ENCODE measurements at regions not wholly inside any gene's neighbourhood (a gene's known extent, or its start where the extent isn't known, plus 50 kb on each side); places are given as distances from the start of the nearest gene placed in this dataset.

DNA sequence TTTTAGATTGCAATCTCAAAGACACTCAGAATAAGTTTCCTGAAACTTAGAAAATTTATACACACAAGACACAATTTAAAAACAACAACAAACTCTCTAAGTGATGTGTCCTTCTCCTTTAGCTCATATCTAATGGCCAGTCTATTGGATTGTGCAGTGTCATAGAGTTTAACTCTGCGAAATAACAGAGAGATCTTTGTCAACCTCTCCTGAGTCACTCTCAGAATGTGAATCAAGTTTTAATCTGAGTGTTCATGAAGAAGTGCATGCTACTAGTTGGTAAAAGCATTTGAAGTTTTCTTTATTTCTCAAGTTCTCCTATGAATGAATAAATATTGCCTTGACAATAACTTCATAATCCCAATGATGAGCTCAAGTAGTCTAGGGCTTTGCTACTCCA, 284.5 kb upstream of the DNAJC19 start:
- TF ChIP-seq, protein P1, sequence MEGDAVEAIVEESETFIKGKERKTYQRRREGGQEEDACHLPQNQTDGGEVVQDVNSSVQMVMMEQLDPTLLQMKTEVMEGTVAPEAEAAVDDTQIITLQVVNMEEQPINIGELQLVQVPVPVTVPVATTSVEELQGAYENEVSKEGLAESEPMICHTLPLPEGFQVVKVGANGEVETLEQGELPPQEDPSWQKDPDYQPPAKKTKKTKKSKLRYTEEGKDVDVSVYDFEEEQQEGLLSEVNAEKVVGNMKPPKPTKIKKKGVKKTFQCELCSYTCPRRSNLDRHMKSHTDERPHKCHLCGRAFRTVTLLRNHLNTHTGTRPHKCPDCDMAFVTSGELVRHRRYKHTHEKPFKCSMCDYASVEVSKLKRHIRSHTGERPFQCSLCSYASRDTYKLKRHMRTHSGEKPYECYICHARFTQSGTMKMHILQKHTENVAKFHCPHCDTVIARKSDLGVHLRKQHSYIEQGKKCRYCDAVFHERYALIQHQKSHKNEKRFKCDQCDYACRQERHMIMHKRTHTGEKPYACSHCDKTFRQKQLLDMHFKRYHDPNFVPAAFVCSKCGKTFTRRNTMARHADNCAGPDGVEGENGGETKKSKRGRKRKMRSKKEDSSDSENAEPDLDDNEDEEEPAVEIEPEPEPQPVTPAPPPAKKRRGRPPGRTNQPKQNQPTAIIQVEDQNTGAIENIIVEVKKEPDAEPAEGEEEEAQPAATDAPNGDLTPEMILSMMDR (optimal IDR thresholded peaks at IDR 0.05 in 1 of 3, IDR thresholded peaks at IDR 0.05 in 1 of 3, conservative IDR thresholded peaks at IDR 0.05 in 1 of 3; ENCODE audit: extremely low read depth in 1 of 3, insufficient read depth in 2 of 3, low read length in 3 of 3): no peak
- TF ChIP-seq EZH2 (IDR thresholded peaks at IDR 0.05; ENCODE audit: low read length): no peak
